BLaER1 (cell line): ENCODE measurements at regions not wholly inside any gene's neighbourhood (a gene's known extent, or its start where the extent isn't known, plus 50 kb on each side); places are given as distances from the start of the nearest gene placed in this dataset.

ENCODE experiments used
- H3K27ac ChIP-seq: shearing (Covaris generic); formaldehyde crosslinking; 2 replicates; pipeline ENCODE4 v1.8.1; 2022
- H3K27me3 ChIP-seq: shearing (Covaris generic); formaldehyde crosslinking; 2 replicates; pipeline ENCODE4 v1.8.1; 2022
- H3K36me3 ChIP-seq: shearing (Covaris generic); formaldehyde crosslinking; 2 replicates; pipeline ENCODE4 v1.8.1; 2022
- H3K4me1 ChIP-seq: shearing (Covaris generic); formaldehyde crosslinking; 2 replicates; pipeline ENCODE4 v1.8.1; 2022
- H3K4me2 ChIP-seq: shearing (Covaris generic); formaldehyde crosslinking; 2 replicates; pipeline ENCODE4 v1.8.1; 2022
- H3K4me3 ChIP-seq: shearing (Covaris generic); formaldehyde crosslinking; 2 replicates; pipeline ENCODE4 v1.8.1; 2022
- H3K9ac ChIP-seq: shearing (Covaris generic); formaldehyde crosslinking; 2 replicates; pipeline ENCODE4 v1.8.1; 2022
- H3K9me3 ChIP-seq: shearing (Covaris generic); formaldehyde crosslinking; 2 replicates; pipeline ENCODE4 v1.8.1; 2022
- H4K20me1 ChIP-seq: shearing (Covaris generic); formaldehyde crosslinking; 2 replicates; pipeline ENCODE4 v1.8.1; 2022
- Cebpa-rat ChIP-seq: shearing (Covaris generic); IDR thresholded peaks from 2 replicates; pipeline ENCODE4 v1.8.1; 2022

GRCh38 chr11:131109790-131110189 lies 193.5 kb upstream of the SNX19 start:
- Histone ChIP-seq H3K9ac (no peak overlapping the region), H3K27ac (no peak overlapping the region), H3K4me3 (no peak overlapping the region), H3K4me1 (no peaks in the 10 kb centered on the region), H3K9me3 (peaks cover 24% of the 10 kb centered on the region), H3K4me2 (no peak overlapping the region), H4K20me1 (no peaks in the 10 kb centered on the region), H3K36me3 (no peaks in the 10 kb centered on the region), H3K27me3 (no peaks in the 10 kb centered on the region)
- no peak for TF ChIP-seq Cebpa-rat

GRCh38 chr11:131111775-131112174 lies 195.5 kb upstream of the SNX19 start:
- H3K36me3 ChIP-seq: no peaks in the 10 kb centered on the region
- no peak overlapping the region for H3K9ac ChIP-seq
- no peaks in the 10 kb centered on the region for H4K20me1 ChIP-seq

GRCh38 chr11:131118247-131118646 lies 202.0 kb upstream of the SNX19 start:
- no peak overlapping the region for H3K9ac ChIP-seq
- no peak overlapping the region for H3K27ac ChIP-seq
- H4K20me1 ChIP-seq: no peaks in the 10 kb centered on the region
- no peaks in the 10 kb centered on the region for H3K9me3 ChIP-seq
- H3K36me3 ChIP-seq: no peaks in the 10 kb centered on the region
- no peak for TF ChIP-seq Cebpa-rat
- no peaks in the 10 kb centered on the region for H3K4me1 ChIP-seq
- H3K27me3 ChIP-seq: no peaks in the 10 kb centered on the region
- H3K4me2 ChIP-seq: no peak overlapping the region
- no peak overlapping the region for H3K4me3 ChIP-seq

More at GRCh38 chr11:131111775-131112174, 195.5 kb upstream of the SNX19 start:
- Histone ChIP-seq H3K4me3 (no peak overlapping the region), H3K4me1 (no peaks in the 10 kb centered on the region), H3K27me3 (no peaks in the 10 kb centered on the region), H3K27ac (no peak overlapping the region), H3K9me3 (peaks cover 24% of the 10 kb centered on the region), H3K4me2 (no peak overlapping the region)
- no peak for TF ChIP-seq Cebpa-rat

GRCh38 chr11:131121426-131122333 lies 205.4 kb upstream of the SNX19 start:
- no peaks in the 10 kb centered on the region for H3K36me3 ChIP-seq

GRCh38 chr11:131122448-131122847 lies 206.2 kb upstream of the SNX19 start:
- no peak overlapping the region for H3K4me3 ChIP-seq
- no peaks in the 10 kb centered on the region for H3K27me3 ChIP-seq
- no peak for TF ChIP-seq Cebpa-rat

More at GRCh38 chr11:131121426-131122333, 205.4 kb upstream of the SNX19 start:
- Histone ChIP-seq H3K27me3 (no peaks in the 10 kb centered on the region), H3K4me1 (no peaks in the 10 kb centered on the region), H3K9me3 (peaks cover 1% of the 10 kb centered on the region; the same call in 1 of the 2 replicates), H3K4me2 (no peak overlapping the region), H4K20me1 (no peaks in the 10 kb centered on the region), H3K27ac (no peak overlapping the region), H3K9ac (no peak overlapping the region), H3K4me3 (no peak overlapping the region)
- TF ChIP-seq Cebpa-rat: no peak

GRCh38 chr11:131129474-131129873 lies 213.2 kb upstream of the SNX19 start:
- Histone ChIP-seq H4K20me1 (no peaks in the 10 kb centered on the region), H3K9me3 (peaks cover 28% of the 10 kb centered on the region), H3K36me3 (no peaks in the 10 kb centered on the region), H3K27me3 (no peaks in the 10 kb centered on the region), H3K4me2 (no peak overlapping the region), H3K9ac (no peak overlapping the region), H3K27ac (no peak overlapping the region), H3K4me3 (no peak overlapping the region), H3K4me1 (no peaks in the 10 kb centered on the region)
- TF ChIP-seq Cebpa-rat: no peak

More at GRCh38 chr11:131122448-131122847, 206.2 kb upstream of the SNX19 start:
- no peaks in the 10 kb centered on the region for H3K36me3 ChIP-seq
- no peak overlapping the region for H3K27ac ChIP-seq
- no peaks in the 10 kb centered on the region for H4K20me1 ChIP-seq
- H3K4me2 ChIP-seq: no peak overlapping the region
- no peaks in the 10 kb centered on the region for H3K4me1 ChIP-seq
- H3K9me3 ChIP-seq: peaks cover 9% of the 10 kb centered on the region; the same call in 1 of the 2 replicates
- no peak overlapping the region for H3K9ac ChIP-seq

GRCh38 chr11:131135611-131136010 lies 219.3 kb upstream of the SNX19 start:
- Histone ChIP-seq H3K36me3 (no peaks in the 10 kb centered on the region), H3K4me1 (no peaks in the 10 kb centered on the region), H3K4me3 (no peak overlapping the region), H3K4me2 (no peak overlapping the region), H4K20me1 (no peaks in the 10 kb centered on the region), H3K9me3 (no peaks in the 10 kb centered on the region), H3K27me3 (no peaks in the 10 kb centered on the region), H3K27ac (no peak overlapping the region), H3K9ac (no peak overlapping the region)
- TF ChIP-seq Cebpa-rat: no peak

GRCh38 chr11:131136486-131136885 lies 220.2 kb upstream of the SNX19 start:
- Histone ChIP-seq H3K9me3 (no peaks in the 10 kb centered on the region), H3K27ac (no peak overlapping the region), H3K4me3 (no peak overlapping the region), H3K4me2 (no peak overlapping the region), H3K36me3 (no peaks in the 10 kb centered on the region), H3K9ac (no peak overlapping the region), H4K20me1 (no peaks in the 10 kb centered on the region), H3K27me3 (no peaks in the 10 kb centered on the region), H3K4me1 (no peaks in the 10 kb centered on the region)
- no peak for TF ChIP-seq Cebpa-rat

- Histone ChIP-seq H3K4me2 (no peak overlapping the region), H3K4me3 (no peak overlapping the region), H3K9ac (no peak overlapping the region), H3K27ac (no peak overlapping the region), H3K4me1 (no peaks in the 10 kb centered on the region), H3K27me3 (no peaks in the 10 kb centered on the region), H3K9me3 (no peaks in the 10 kb centered on the region), H4K20me1 (no peaks in the 10 kb centered on the region), H3K36me3 (no peaks in the 10 kb centered on the region)
- no peak for TF ChIP-seq Cebpa-rat
Observed at GRCh38 chr11:131137046-131137445, 220.8 kb upstream of the SNX19 start.

GRCh38 chr11:131138731-131139130 lies 222.5 kb upstream of the SNX19 start:
- H3K36me3 ChIP-seq: no peaks in the 10 kb centered on the region
- H3K9me3 ChIP-seq: no peaks in the 10 kb centered on the region
- no peak overlapping the region for H3K27ac ChIP-seq
- TF ChIP-seq Cebpa-rat: no peak
- H4K20me1 ChIP-seq: no peaks in the 10 kb centered on the region
- no peak overlapping the region for H3K4me3 ChIP-seq
- H3K4me2 ChIP-seq: no peak overlapping the region
- H3K4me1 ChIP-seq: no peaks in the 10 kb centered on the region
- H3K27me3 ChIP-seq: no peaks in the 10 kb centered on the region
- no peak overlapping the region for H3K9ac ChIP-seq
